Neural cell (in vitro differentiated cells): ENCODE measurements at regions not wholly inside any gene's neighbourhood (a gene's known extent, or its start where the extent isn't known, plus 50 kb on each side); places are given as distances from the start of the nearest gene placed in this dataset.

Experiments used
- CTCF ChIP-seq: fragments of 450-650 bp; IDR thresholded peaks from 2 replicates; pipeline ENCODE4 v1.5.1; 2014; ENCODE audit warnings: antibody characterized with exemption, mild to moderate bottlenecking, moderate library complexity; ENCODE audit not compliant: poor library complexity, severe bottlenecking
- RAD21 ChIP-seq: fragments of 450-650 bp; conservative IDR thresholded peaks from 2 replicates; pipeline ENCODE4 v1.6.1; 2014; ENCODE audit warnings: antibody characterized with exemption, mild to moderate bottlenecking, moderate library complexity

- TF ChIP-seq CTCF: no peak
- TF ChIP-seq RAD21: peak; percentile 31
Measured at GRCh38 chr1:191993549-191993948, 164.7 kb upstream of the RGS18 start.
